CMK (cell line): ENCODE measurements at regions not wholly inside any gene's neighbourhood (a gene's known extent, or its start where the extent isn't known, plus 50 kb on each side); places are given as distances from the start of the nearest gene placed in this dataset.

ENCODE experiments used
- DNase-seq: peaks from one replicate; pipeline ENCODE4 v3.0.0-alpha.2; 2010; ENCODE audit warnings: low read depth

GRCh38 chr5:14090755-14091154 is 52.4 kb upstream of the TRIO start:
- DNase-seq, result no peak

- DNase-seq, result no peak
Observed at GRCh38 chr5:14090290-14090689, 52.9 kb upstream of the TRIO start.

GRCh38 chr5:14089198-14089597 is 53.9 kb upstream of the TRIO start:
- DNase-seq, result no peak

GRCh38 chr5:14086261-14086660 is 56.9 kb upstream of the TRIO start:
- no peak for DNase-seq

- DNase-seq, result no peak
Observed at GRCh38 chr5:14082973-14083372, 60.2 kb upstream of the TRIO start.

DNA sequence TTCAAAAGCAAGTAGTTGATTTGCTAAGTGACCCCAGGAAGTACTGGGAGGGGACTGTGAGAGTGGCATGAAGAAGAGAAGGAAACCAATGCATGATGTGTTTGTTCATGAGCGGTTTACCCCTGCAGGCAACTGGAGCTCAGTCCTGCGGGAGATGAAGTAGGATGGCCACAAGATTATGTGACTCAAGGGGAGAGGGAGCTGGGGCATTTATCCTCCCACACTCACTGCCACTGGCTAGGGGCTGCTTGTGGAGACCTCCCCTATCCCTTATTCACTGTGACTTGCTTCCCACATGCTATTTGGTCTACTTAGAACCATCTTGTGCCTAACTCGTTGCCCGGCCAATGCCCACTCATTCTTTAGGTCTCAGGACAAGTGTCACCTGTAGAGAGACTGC is 60.6 kb upstream of the TRIO start:
- DNase-seq, result no peak

DNA sequence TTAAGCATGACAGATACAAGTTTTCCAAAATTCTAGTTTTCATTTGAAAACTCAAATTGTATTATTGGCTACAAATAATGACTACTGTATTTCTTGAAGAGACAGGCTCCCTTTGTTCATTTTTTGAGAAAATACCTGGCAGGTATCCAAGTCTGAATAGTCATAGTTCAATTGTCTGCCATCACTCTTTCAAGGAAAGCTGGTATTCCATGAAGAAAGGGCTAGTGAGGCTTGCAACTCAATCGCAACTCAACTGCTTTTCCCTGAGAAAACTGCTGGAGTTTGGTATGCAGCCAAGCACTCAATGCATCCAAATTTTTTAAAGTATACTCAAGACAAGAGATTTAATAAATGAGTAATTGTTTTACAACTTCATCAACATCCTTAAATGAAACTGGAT is 61.4 kb upstream of the TRIO start:
- no peak for DNase-seq

DNA sequence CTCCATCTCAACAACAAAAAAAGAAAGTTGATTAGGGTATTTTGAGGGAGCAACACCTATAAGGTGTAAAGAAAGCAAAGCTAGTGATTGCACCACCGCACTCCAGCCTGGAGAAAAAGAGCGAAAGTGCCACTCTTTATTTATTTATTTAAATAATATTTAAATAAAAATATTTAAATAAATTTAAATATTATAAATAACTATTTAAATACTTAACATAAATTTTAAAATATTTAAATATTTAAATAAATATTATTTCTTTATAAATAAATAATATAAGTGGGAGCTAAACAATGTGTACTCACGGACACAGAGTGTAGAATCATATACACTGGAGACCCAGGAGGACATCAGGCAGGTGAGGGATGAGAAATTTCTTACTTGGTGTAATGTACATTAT is 64.4 kb upstream of the TRIO start:
- DNase-seq, result no peak

- no peak for DNase-seq
Observed at GRCh38 chr5:14077501-14077900, 65.6 kb upstream of the TRIO start.

DNA sequence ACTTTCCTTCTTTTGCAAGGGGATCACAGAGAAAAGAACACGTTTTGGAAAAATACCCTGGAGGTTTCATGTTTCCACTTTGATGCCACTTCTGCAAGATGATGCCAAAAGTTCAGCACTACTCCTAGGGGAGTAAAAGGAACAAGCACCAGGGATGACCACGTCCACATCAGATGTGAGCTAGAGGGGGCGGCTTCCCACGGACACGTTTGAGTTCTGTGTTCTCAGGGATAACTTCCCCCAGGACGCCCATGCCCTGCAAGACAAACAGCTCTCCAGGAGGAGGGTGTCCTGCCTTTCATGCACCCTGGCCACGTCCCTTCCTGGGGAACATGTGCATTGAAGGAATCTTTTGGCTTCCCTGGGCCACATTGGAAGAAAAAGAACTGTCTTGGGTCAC is 66.6 kb upstream of the TRIO start:
- DNase-seq, result no peak

GRCh38 chr5:14075937-14076336 is 67.2 kb upstream of the TRIO start:
- no peak for DNase-seq

- no peak for DNase-seq
Observed at GRCh38 chr5:14071433-14071832, 71.7 kb upstream of the TRIO start.

DNA sequence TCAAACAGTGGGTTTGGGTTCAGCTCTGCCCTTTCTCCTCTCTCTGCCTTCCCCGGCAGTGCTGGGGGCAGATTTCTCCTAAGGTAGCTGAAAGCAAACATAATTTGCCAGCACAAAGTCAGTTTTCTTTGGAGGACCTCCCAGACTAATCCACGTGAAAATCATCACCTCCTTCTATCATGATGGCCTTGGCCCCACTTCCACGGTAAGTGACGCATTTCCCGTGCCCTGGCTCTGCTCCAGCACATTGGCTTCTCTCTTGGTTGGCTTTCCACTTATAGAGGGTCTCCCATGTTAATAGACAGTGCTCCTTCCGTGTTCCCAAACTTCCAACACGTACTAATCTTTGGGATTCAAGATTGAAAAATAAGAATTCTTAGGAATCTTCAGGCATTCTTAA is 74.1 kb upstream of the TRIO start:
- DNase-seq, result no peak

- no peak for DNase-seq
Observed at GRCh38 chr5:14068136-14068535, 75.0 kb upstream of the TRIO start.

DNA sequence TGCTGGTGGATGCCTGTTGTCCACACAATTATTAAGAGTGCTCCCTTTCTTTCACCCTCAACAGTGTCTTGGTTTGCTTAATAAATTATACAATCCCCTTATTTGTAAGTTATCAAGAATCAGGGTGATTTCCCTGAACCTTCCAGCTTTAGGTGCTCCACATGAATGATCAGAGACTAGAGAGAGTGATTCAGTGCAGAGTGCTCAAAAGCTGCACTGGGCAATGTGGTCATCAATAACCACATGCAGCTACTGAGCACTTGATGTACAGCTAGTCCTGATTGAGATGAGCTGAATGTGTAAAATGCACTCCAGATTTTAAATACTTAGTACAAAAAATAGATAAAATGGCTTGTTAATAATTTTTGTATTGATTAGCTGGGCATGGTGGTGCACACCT is 76.8 kb upstream of the TRIO start:
- no peak for DNase-seq

GRCh38 chr5:14064841-14065240 is 78.3 kb upstream of the TRIO start:
- no peak for DNase-seq

GRCh38 chr5:14063691-14064090 is 79.5 kb upstream of the TRIO start:
- no peak for DNase-seq

GRCh38 chr5:14063138-14063537 is 80.0 kb upstream of the TRIO start:
- no peak for DNase-seq

GRCh38 chr5:14062178-14062577 is 81.0 kb upstream of the TRIO start:
- DNase-seq, result no peak

GRCh38 chr5:14061106-14061505 is 82.0 kb upstream of the TRIO start:
- DNase-seq, result no peak

- DNase-seq, result no peak
Observed at GRCh38 chr5:14060218-14060617, 82.9 kb upstream of the TRIO start.

DNA sequence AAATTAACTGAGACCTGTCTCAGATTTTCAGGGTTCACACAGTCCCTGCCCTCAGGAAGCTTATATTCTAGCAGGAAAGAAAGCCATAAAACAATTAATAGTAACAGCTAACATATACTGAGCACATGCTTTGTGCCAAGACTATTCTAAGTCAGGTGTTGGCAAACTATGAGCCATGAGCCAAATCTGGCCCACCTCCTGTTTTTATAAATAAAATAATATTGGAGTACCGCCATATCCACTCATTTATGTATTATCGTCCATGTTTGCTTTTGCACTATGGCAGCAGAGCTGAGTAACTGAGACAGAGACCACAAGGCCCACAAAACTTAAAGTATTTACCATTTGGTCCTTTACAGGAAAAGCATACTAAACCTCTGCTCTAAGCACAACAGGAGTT is 83.3 kb upstream of the TRIO start:
- DNase-seq, result no peak

DNA sequence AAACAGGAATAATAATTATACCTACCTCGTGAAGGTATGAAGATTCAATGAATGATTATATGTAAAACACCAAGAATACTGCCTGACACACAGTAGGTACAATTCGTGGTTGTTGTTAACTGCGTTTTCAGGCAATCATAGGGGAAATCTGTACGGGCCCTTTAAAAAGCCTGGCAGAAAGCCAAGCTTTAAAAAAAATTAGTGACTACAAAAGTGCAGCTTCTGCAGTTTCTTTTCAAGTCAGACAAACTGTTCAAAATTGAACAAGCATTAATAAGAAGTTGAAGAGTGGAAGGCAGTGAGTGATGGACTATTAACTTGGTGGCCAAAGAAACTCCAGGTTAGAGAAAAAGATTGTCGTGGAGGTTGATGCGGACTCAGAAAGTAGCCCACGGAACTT is 85.9 kb upstream of the TRIO start:
- no peak for DNase-seq

DNA sequence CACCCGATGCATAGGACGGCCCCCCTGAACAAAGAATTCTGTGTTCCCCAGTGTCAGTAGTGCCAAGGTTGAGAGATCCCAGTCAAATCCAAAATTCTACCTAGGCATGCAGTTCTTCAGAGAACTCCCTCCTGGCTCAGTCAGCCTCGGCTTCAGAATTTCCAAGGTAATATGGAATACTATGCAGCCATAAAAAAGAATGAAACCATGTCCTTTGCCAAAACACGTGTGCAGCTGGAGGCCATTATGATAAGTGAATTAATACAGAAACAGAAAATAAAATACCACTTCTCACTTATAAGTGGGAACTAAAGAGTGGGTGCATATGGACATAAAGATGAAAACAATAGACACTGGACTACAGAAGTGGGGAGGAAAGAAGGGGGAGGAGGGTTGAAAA is 87.1 kb upstream of the TRIO start:
- no peak for DNase-seq
